ENCODE measurements at regions not wholly inside any gene's neighbourhood (a gene's known extent, or its start where the extent isn't known, plus 50 kb on each side); places are given as distances from the start of the nearest gene placed in this dataset.

DNA sequence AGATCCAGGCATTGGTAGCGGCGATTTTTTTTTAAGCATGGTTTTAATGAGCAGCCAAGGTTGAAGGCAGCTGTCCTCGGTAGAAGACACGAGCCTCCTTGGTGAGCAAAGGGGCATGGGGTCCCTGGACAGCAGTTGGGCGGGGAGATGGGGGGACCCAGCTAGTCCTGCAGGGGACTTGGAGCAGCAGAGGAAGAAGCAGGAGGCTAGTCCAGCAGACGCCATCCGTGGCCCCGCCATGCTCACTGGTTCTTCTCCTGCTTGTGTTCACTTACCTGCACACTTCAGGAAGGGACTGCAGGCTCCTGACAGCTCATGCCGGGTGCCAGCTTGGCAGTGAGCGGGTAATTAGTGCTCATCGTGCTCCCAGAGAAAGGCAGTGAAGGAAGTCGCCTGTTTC, 130.2 kb upstream of the CDH5 start:
- H3K27me3 ChIP-seq (ENCODE audit: control insufficient read depth, insufficient read depth, low read length): peaks cover 12% of the 10 kb centered on the region
- no peak overlapping the region for H3K4me3 ChIP-seq (ENCODE audit: low read depth, low read length)
- DNase-seq (ENCODE audit: low read depth): no peak
- H3K36me3 ChIP-seq (ENCODE audit: control insufficient read depth, insufficient read depth, low read length): no peaks in the 10 kb centered on the region
- TF ChIP-seq CTCF (IDR thresholded peaks at IDR 0.05; ENCODE audit: insufficient read depth, low read depth, low read length): no peak
- ChIA-PET POLR2A (no interaction called here), CTCF (interaction anchor here (0.9 kb wide), 1 partner anchor 609 kb away, joined by 3 read pairs; no protein-coding TSS in a partner anchor)

DNA sequence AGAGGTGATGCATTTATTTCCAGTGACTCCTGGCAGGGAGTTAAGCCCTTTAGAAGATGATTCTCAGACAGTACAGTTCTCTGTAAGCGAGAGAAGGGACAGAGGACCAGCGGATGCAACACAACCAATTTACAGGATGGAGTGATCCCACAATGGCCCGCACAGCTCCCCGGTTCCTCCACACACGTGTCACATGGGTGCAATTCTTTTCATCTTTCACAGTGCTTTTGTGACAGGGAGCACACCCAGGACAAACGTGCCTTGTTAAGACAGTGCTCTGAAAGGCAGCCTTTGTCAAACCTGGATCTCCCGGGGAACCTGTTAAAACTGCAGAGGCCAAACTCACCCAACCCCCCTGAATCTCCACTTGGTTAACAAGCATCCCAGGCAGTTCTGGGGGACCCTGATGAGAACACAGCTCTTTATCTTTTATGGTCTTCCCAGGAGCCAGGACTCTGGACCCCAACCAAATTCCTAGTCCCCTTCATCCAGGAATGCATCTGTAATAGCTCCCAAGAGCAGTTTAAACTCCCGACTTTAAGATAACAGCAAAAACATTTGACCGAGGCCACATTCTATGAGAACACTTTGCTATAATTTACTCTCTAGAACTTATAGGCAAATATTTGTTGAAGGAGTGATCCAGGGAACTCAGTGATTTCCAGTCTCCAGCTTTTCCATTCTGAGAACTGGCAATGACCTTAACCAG, 134.9 kb upstream of the CDH5 start:
- POLR2A ChIA-PET: no interaction called here

DNA sequence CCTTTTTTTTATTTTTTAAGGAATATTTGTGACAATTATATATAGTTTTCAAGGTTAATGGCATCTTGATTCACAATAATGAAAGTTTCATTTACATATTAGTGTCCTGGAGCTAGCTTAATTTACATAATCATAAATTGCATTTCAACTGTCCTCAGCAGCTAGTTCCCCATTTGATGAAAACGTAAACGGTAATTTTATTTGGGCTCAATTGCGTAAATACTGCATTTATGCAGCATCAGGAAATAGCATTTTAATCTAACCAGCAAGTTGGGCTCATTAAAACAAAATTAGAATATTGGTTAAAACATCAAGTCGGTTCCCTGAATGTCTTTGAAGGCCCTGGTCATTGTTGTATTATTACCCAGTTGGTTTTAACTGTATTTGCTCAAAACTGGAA, 136.8 kb upstream of the CDH5 start:
- H3K36me3 ChIP-seq (ENCODE audit: control insufficient read depth, insufficient read depth, low read length): no peaks in the 10 kb centered on the region
- POLR2A ChIA-PET: no interaction called here
- no peak for DNase-seq (ENCODE audit: low read depth)
- H3K27me3 ChIP-seq (ENCODE audit: control insufficient read depth, insufficient read depth, low read length): peaks cover 9% of the 10 kb centered on the region
- no peak for TF ChIP-seq CTCF (IDR thresholded peaks at IDR 0.05; ENCODE audit: insufficient read depth, low read depth, low read length)
- CTCF ChIA-PET: no interaction called here
- no peak overlapping the region for H3K4me3 ChIP-seq (ENCODE audit: low read depth, low read length)

More for the DNA sequence above, 134.9 kb upstream of the CDH5 start:
- no peak overlapping the region for H3K4me3 ChIP-seq (ENCODE audit: low read depth, low read length)
- peaks cover 9% of the 10 kb centered on the region for H3K27me3 ChIP-seq (ENCODE audit: control insufficient read depth, insufficient read depth, low read length)
- CTCF ChIA-PET: interaction anchor here (0.6 to 1.7 kb wide), 3 partner anchors 8 to 25 kb away, joined by 3 to 5 read pairs (median 3); no protein-coding TSS in a partner anchor
- DNase-seq (ENCODE audit: low read depth): no peak
- no peaks in the 10 kb centered on the region for H3K36me3 ChIP-seq (ENCODE audit: control insufficient read depth, insufficient read depth, low read length)
- TF ChIP-seq CTCF (IDR thresholded peaks at IDR 0.05; ENCODE audit: insufficient read depth, low read depth, low read length): no peak

GRCh38 chr16:66228792-66229191, 137.7 kb upstream of the CDH5 start:
- H3K4me3 ChIP-seq (ENCODE audit: low read depth, low read length): no peak overlapping the region
- TF ChIP-seq CTCF (IDR thresholded peaks at IDR 0.05; ENCODE audit: insufficient read depth, low read depth, low read length): no peak
- POLR2A ChIA-PET: no interaction called here
- H3K36me3 ChIP-seq (ENCODE audit: control insufficient read depth, insufficient read depth, low read length): no peaks in the 10 kb centered on the region
- CTCF ChIA-PET: no interaction called here
- peaks cover 9% of the 10 kb centered on the region for H3K27me3 ChIP-seq (ENCODE audit: control insufficient read depth, insufficient read depth, low read length)
- DNase-seq (ENCODE audit: low read depth): no peak

- ChIA-PET POLR2A (no interaction called here), CTCF (no interaction called here)
- Histone ChIP-seq H3K4me3 (ENCODE audit: low read depth, low read length) (no peak overlapping the region), H3K27me3 (ENCODE audit: control insufficient read depth, insufficient read depth, low read length) (peaks cover 4% of the 10 kb centered on the region), H3K36me3 (ENCODE audit: control insufficient read depth, insufficient read depth, low read length) (no peaks in the 10 kb centered on the region)
- DNase-seq (ENCODE audit: low read depth): no peak
- no peak for TF ChIP-seq CTCF (IDR thresholded peaks at IDR 0.05; ENCODE audit: insufficient read depth, low read depth, low read length)
These were observed 138.5 kb upstream of the CDH5 start for GRCh38 chr16:66227766-66228530.
